ENCODE measurements at regions not wholly inside any gene's neighbourhood (a gene's known extent, or its start where the extent isn't known, plus 50 kb on each side); places are given as distances from the start of the nearest gene placed in this dataset.

DNA sequence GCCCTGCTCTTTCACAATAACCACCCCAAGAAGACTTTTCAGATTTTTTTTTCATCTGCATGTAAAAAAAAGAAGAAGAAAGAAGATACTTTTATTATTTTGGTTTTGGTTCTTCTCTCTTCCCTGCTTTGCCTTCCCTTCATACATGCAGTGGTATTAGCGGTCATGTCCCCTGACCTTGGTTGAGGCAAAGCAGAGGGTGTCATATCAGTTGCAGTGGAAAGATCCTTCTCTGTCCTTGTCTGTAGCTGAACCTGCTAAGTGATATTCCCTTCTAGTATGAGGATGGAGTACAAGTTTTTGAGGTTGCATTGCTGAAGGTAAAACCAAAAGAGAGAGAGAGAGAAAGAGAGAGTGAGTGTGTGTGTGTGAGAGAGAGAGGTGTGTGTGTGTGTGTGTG is 345.7 kb downstream of the UTRN start:
- TF ChIP-seq YY1 (IDR thresholded peaks at IDR 0.05; ENCODE audit: insufficient read depth, insufficient read length) (no peak), ZNF274 (IDR thresholded peaks at IDR 0.05; ENCODE audit: low read depth, low read length) (no peak)

All from NT2/D1 (cell line).